ENCODE measurements at regions not wholly inside any gene's neighbourhood (a gene's known extent, or its start where the extent isn't known, plus 50 kb on each side); places are given as distances from the start of the nearest gene placed in this dataset.

DNA sequence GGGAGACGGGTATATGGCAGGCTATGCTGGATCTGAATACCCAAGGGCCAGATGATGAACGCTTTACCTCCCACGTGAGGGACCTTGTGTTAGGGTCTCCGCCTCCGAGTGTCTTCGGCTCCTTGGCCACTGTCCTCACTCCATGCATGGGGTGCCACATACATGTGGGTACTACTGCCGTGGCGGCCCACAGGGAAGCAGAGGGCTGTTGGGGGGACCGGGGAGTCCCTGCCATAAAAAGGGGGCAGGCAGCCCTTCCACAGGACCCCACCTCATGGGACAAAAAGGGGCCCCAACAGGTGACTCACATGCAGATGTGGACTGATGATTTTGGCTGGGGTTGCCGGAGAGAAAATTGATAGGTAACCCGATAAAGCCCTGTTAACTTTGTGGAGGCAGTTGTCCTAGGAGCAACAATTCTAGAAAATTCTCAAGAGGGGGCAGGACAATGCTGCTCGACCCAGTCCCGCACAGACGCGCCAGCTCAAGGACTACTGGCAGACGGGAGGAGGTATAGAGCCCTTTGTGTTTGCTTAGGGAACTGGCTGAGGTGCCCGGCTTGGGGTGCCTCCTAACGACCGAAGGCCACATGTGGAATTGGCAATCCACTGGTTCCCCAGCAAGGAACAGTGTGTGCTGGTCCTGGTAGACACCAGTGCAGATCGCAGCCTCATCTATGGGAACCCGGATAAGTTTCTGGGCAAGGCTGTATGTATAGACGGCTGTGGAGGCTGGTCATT, 695.7 kb upstream of the AGA start:
- ATAC-seq (ENCODE audit: insufficient read depth, low read depth) (no peak), DNase-seq (no peak)
- Histone ChIP-seq H4K20me1 (ENCODE audit: insufficient read depth, low read length) (no peaks in the 10 kb centered on the region), H3K27ac (ENCODE audit: low read length) (no peak overlapping the region), H3K79me2 (ENCODE audit: insufficient read depth, low read length) (no peaks in the 10 kb centered on the region), H3K9ac (ENCODE audit: low read depth, low read length) (no peak overlapping the region), H3K4me1 (ENCODE audit: insufficient read depth, low read length) (no peaks in the 10 kb centered on the region), H2AFZ (ENCODE audit: low read depth, low read length) (no peak overlapping the region), H3K4me3 (ENCODE audit: low read depth in 1 of 2, low read length in 2 of 2) (no peak overlapping the region), H3K9me3 (ENCODE audit: insufficient read depth, low read length, severe bottlenecking) (peaks cover 5% of the 10 kb centered on the region), H3K27me3 (ENCODE audit: insufficient read depth, low read length, poor library complexity) (peaks cover 9% of the 10 kb centered on the region), H3K36me3 (ENCODE audit: insufficient read depth, low read length) (no peaks in the 10 kb centered on the region), H3K4me2 (ENCODE audit: insufficient read depth, low read length) (no peak overlapping the region)
- no peak for TF ChIP-seq EZH2 (IDR thresholded peaks at IDR 0.05; ENCODE audit: borderline replicate concordance, low read depth, low read length, severe bottlenecking)
- no peak for TF ChIP-seq CTCF (IDR thresholded peaks at IDR 0.05; ENCODE audit: borderline replicate concordance, extremely low read depth, low read length, poor library complexity, severe bottlenecking)

GRCh38 chr4:178138491-178138890, 696.3 kb upstream of the AGA start:
- H3K79me2 ChIP-seq (ENCODE audit: insufficient read depth, low read length): no peaks in the 10 kb centered on the region
- H3K9ac ChIP-seq (ENCODE audit: low read depth, low read length): no peak overlapping the region
- no peaks in the 10 kb centered on the region for H4K20me1 ChIP-seq (ENCODE audit: insufficient read depth, low read length)
- H3K9me3 ChIP-seq (ENCODE audit: insufficient read depth, low read length, severe bottlenecking): peaks cover 5% of the 10 kb centered on the region
- ATAC-seq (ENCODE audit: insufficient read depth, low read depth): no peak
- no peak overlapping the region for H3K4me3 ChIP-seq (ENCODE audit: low read depth in 1 of 2, low read length in 2 of 2)
- H3K4me1 ChIP-seq (ENCODE audit: insufficient read depth, low read length): no peaks in the 10 kb centered on the region
- no peak overlapping the region for H3K27ac ChIP-seq (ENCODE audit: low read length)
- no peaks in the 10 kb centered on the region for H3K36me3 ChIP-seq (ENCODE audit: insufficient read depth, low read length)
- H3K27me3 ChIP-seq (ENCODE audit: insufficient read depth, low read length, poor library complexity): peaks cover 5% of the 10 kb centered on the region
- H3K4me2 ChIP-seq (ENCODE audit: insufficient read depth, low read length): no peak overlapping the region
- no peak overlapping the region for H2AFZ ChIP-seq (ENCODE audit: low read depth, low read length)
- DNase-seq: no peak
- no peak for TF ChIP-seq EZH2 (IDR thresholded peaks at IDR 0.05; ENCODE audit: borderline replicate concordance, low read depth, low read length, severe bottlenecking)
- TF ChIP-seq CTCF (IDR thresholded peaks at IDR 0.05; ENCODE audit: borderline replicate concordance, extremely low read depth, low read length, poor library complexity, severe bottlenecking): no peak

GRCh38 chr4:178140326-178140915, 698.2 kb upstream of the AGA start:
- Histone ChIP-seq H3K4me2 (ENCODE audit: insufficient read depth, low read length) (no peak overlapping the region), H3K27me3 (ENCODE audit: insufficient read depth, low read length, poor library complexity) (no peaks in the 10 kb centered on the region), H3K9ac (ENCODE audit: low read depth, low read length) (no peak overlapping the region), H3K9me3 (ENCODE audit: insufficient read depth, low read length, severe bottlenecking) (peaks cover 5% of the 10 kb centered on the region), H3K4me1 (ENCODE audit: insufficient read depth, low read length) (no peaks in the 10 kb centered on the region), H3K79me2 (ENCODE audit: insufficient read depth, low read length) (no peaks in the 10 kb centered on the region), H3K36me3 (ENCODE audit: insufficient read depth, low read length) (no peaks in the 10 kb centered on the region), H2AFZ (ENCODE audit: low read depth, low read length) (no peak overlapping the region), H3K27ac (ENCODE audit: low read length) (no peak overlapping the region), H4K20me1 (ENCODE audit: insufficient read depth, low read length) (no peaks in the 10 kb centered on the region), H3K4me3 (ENCODE audit: low read depth in 1 of 2, low read length in 2 of 2) (no peak overlapping the region)
- ATAC-seq (ENCODE audit: insufficient read depth, low read depth) (no peak), DNase-seq (no peak)
- TF ChIP-seq CTCF (IDR thresholded peaks at IDR 0.05; ENCODE audit: borderline replicate concordance, extremely low read depth, low read length, poor library complexity, severe bottlenecking) (no peak), EZH2 (IDR thresholded peaks at IDR 0.05; ENCODE audit: borderline replicate concordance, low read depth, low read length, severe bottlenecking) (no peak)
